Muscle layer of duodenum (tissue), 2 donors: ENCODE measurements at regions not wholly inside any gene's neighbourhood (a gene's known extent, or its start where the extent isn't known, plus 50 kb on each side); places are given as distances from the start of the nearest gene placed in this dataset.

Experiments used
- H3K27ac ChIP-seq: one replicate; pipeline ENCODE4 v1.7.0; 2013; ENCODE audit warnings: mild to moderate bottlenecking, low read length
- H3K27me3 ChIP-seq: one replicate; pipeline ENCODE4 v1.7.0; 2013; ENCODE audit warnings: low read depth, mild to moderate bottlenecking, control low read depth, low read length
- H3K36me3 ChIP-seq, 2 donors: one replicate each; pipeline ENCODE4 v1.7.0; 2013; ENCODE audit warnings: low read length in 2 of 2, control low read depth in 1 of 2, mild to moderate bottlenecking in 1 of 2; ENCODE audit not compliant: insufficient read depth in 2 of 2, control insufficient read depth in 1 of 2
- H3K4me1 ChIP-seq, 2 donors: one replicate each; pipeline ENCODE4 v1.7.0; 2013; ENCODE audit warnings: low read length in 2 of 2, mild to moderate bottlenecking in 2 of 2, control low read depth in 1 of 2, moderate library complexity in 1 of 2; ENCODE audit not compliant: insufficient read depth in 2 of 2, control insufficient read depth in 1 of 2
- H3K4me3 ChIP-seq, 2 donors: one replicate each; pipeline ENCODE4 v1.7.0; 2013; ENCODE audit warnings: low read length in 2 of 2, low read depth in 1 of 2, mild to moderate bottlenecking in 1 of 2
- H3K9me3 ChIP-seq, 2 donors: one replicate each; pipeline ENCODE4 v1.7.0; 2013; ENCODE audit warnings: low read length in 2 of 2, control low read depth in 1 of 2, mild to moderate bottlenecking in 1 of 2; ENCODE audit not compliant: control insufficient read depth in 1 of 2
- donor health status: healthy.

GRCh38 chr9:115717711-115718173, 435.8 kb upstream of the PAPPA start:
- H3K27me3 ChIP-seq: no peaks in the 10 kb centered on the region
- no peaks in the 10 kb centered on the region for H3K4me1 ChIP-seq
- no peak overlapping the region for H3K4me3 ChIP-seq
- H3K9me3 ChIP-seq: no peaks in the 10 kb centered on the region
- H3K36me3 ChIP-seq: no peaks in the 10 kb centered on the region
- H3K27ac ChIP-seq: no peak overlapping the region

DNA sequence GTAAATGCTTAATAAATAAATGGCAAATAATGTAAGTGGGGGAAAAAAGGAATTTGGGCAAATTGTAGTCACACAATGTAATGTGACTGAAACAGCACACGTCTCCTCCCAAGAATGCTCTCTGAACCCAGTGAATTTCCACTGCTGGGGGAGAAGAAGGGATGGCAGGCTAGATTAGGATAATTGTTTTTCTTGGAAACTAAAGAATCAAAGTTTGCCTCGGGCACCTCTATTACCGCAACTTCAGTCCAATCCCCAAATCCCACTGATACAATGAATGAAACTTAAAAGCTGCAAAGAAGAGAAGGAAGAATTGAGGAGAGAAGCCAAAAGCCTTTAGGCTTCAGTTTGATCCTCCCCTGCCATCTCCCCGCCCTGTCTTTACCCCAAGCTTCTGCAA, 423.2 kb upstream of the PAPPA start:
- H3K27ac ChIP-seq: no peak overlapping the region
- no peaks in the 10 kb centered on the region for H3K4me1 ChIP-seq
- H3K36me3 ChIP-seq: no peaks in the 10 kb centered on the region
- H3K4me3 ChIP-seq: no peak overlapping the region
- H3K9me3 ChIP-seq: peaks cover 0 to 7% of the 10 kb centered on the region in 2 donors
- no peaks in the 10 kb centered on the region for H3K27me3 ChIP-seq

DNA sequence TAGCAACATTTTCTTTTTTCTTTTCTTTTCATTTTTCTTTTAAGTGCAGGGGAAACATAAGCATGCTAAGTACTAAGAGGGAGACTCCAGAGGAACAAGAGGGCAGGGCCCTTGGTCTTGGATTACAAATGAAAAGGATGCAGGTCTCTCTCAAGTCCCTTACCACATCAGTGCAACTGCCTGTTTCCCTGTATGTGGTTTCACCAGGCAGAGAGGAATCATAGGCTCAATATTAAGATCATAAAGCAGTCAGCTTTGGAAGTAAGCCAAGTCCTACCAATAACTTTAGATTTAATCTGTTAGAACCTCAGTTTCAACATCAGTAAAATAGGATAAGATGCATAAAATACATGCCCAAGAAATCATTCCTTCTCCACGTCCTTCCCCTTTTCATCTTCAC, 422.7 kb upstream of the PAPPA start:
- Histone ChIP-seq H3K27ac (no peak overlapping the region), H3K4me3 (no peak overlapping the region), H3K36me3 (no peaks in the 10 kb centered on the region), H3K9me3 (peaks cover 0 to 7% of the 10 kb centered on the region in 2 donors), H3K27me3 (no peaks in the 10 kb centered on the region), H3K4me1 (no peaks in the 10 kb centered on the region)

- H3K9me3 ChIP-seq: peaks cover 0 to under 1% of the 10 kb centered on the region in 2 donors
- H3K36me3 ChIP-seq: no peaks in the 10 kb centered on the region
- H3K27me3 ChIP-seq: no peaks in the 10 kb centered on the region
- no peak overlapping the region for H3K4me3 ChIP-seq
- no peaks in the 10 kb centered on the region for H3K4me1 ChIP-seq
- no peak overlapping the region for H3K27ac ChIP-seq
These were observed 420.1 kb upstream of the PAPPA start for GRCh38 chr9:115733318-115734110.

GRCh38 chr9:115739096-115739875, 414.3 kb upstream of the PAPPA start:
- Histone ChIP-seq H3K4me3 (no peak overlapping the region), H3K27ac (no peak overlapping the region), H3K9me3 (no peaks in the 10 kb centered on the region), H3K27me3 (no peaks in the 10 kb centered on the region), H3K4me1 (no peaks in the 10 kb centered on the region), H3K36me3 (no peaks in the 10 kb centered on the region)

DNA sequence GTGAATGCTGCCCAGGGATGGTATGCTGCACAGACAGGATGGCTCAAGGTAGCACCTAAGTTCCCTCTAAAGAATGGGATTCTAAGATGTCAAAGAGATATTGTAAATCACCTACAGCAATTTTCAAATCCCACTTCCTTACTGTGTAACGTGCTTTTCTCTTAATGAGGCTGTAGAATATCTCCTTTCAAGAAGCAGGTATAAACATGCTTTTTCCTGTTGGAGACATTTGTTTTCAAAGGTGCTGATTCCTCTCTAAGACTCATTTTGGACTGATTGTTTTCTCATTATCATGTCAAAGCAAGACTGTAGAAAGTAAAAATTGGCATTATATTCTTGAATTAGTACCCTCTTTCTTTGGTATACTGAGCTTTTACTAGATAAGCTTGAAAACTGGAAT, 412.6 kb upstream of the PAPPA start:
- no peak overlapping the region for H3K4me3 ChIP-seq

DNA sequence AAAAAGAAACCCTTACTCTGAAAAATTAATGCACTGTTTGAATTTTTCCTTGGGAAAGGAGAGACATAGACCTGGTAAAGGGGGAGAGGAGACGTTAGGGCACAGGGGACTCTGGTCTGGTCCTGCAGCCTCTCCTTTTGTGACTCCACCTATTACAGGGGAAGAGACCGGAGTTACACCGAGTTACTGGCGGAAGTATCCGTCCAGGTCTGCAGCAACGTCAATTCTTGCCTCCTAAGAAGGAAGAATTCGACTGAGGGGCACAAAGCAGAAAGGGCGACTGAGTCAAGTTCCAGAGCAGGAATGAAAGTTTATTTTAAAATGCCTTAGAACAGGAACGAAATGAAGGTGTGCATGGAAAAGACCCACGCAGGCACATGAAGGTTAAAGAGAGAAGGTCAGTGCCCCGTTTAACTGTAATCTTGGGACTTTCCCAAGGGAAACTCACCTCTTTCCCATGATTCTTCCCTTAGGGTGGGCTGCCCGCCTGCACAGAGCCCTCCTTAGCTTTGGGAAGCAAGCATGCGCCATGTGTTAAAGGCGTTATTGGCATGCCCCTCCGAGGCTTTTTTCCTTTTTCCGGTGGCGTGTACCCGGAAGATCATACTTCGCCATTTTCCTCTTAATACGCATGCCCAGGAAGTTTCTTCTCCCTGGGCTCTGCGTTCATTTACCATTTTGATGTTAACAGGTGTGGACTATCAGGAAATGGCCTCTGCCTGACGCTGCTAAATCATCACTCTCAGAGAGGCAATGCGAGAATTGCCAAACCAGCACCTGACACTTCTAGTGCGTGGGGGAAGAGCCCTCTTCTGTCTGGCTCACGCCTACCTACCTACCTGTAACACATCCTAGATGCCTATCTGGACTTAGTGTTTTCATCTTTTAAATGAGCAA, 409.6 kb upstream of the PAPPA start:
- no peaks in the 10 kb centered on the region for H3K36me3 ChIP-seq
- no peak overlapping the region for H3K27ac ChIP-seq
- no peaks in the 10 kb centered on the region for H3K27me3 ChIP-seq
- no peaks in the 10 kb centered on the region for H3K9me3 ChIP-seq
- H3K4me3 ChIP-seq: no peak overlapping the region
- H3K4me1 ChIP-seq: no peaks in the 10 kb centered on the region

More for the DNA sequence above, 412.6 kb upstream of the PAPPA start:
- H3K27me3 ChIP-seq: no peaks in the 10 kb centered on the region
- H3K4me1 ChIP-seq: no peaks in the 10 kb centered on the region
- H3K9me3 ChIP-seq: no peaks in the 10 kb centered on the region
- no peaks in the 10 kb centered on the region for H3K36me3 ChIP-seq
- no peak overlapping the region for H3K27ac ChIP-seq

DNA sequence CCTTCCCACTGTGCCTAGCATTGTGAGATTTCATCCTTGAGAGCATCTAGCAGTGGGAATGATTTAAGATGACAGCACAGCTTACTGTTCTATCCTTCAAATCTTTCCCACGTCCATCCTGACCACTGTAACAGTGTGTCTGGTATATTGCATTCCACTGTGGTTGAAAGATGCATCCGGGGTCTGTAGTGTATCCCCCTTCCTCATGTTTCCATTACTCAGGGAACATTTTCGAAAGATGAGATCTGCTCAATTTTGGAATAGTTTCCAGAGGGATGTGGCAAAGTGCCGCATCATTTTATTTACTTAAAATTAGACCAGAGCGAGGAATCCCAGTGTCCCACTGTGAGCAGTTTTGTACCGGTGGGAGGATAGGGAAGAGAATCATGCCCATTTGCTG, 407.1 kb upstream of the PAPPA start:
- Histone ChIP-seq H3K27me3 (no peaks in the 10 kb centered on the region), H3K9me3 (no peaks in the 10 kb centered on the region), H3K4me1 (no peaks in the 10 kb centered on the region), H3K36me3 (no peaks in the 10 kb centered on the region), H3K27ac (no peak overlapping the region), H3K4me3 (no peak overlapping the region)

- Histone ChIP-seq H3K4me1 (no peaks in the 10 kb centered on the region), H3K4me3 (no peak overlapping the region), H3K27me3 (no peaks in the 10 kb centered on the region), H3K9me3 (no peaks in the 10 kb centered on the region), H3K27ac (no peak overlapping the region), H3K36me3 (no peaks in the 10 kb centered on the region)
These were observed 405.9 kb upstream of the PAPPA start for GRCh38 chr9:115747731-115748130.

GRCh38 chr9:115756736-115757135, 396.9 kb upstream of the PAPPA start:
- Histone ChIP-seq H3K36me3 (no peaks in the 10 kb centered on the region), H3K27ac (no peak overlapping the region), H3K4me3 (no peak overlapping the region), H3K9me3 (no peaks in the 10 kb centered on the region), H3K4me1 (no peaks in the 10 kb centered on the region), H3K27me3 (no peaks in the 10 kb centered on the region)

- H3K27ac ChIP-seq: no peak overlapping the region
- H3K36me3 ChIP-seq: no peaks in the 10 kb centered on the region
- no peaks in the 10 kb centered on the region for H3K4me1 ChIP-seq
- H3K4me3 ChIP-seq: no peak overlapping the region
- no peaks in the 10 kb centered on the region for H3K27me3 ChIP-seq
- no peaks in the 10 kb centered on the region for H3K9me3 ChIP-seq
These were observed 396.1 kb upstream of the PAPPA start for GRCh38 chr9:115757461-115757860.
